AG09309 (cell line): ENCODE measurements at regions not wholly inside any gene's neighbourhood (a gene's known extent, or its start where the extent isn't known, plus 50 kb on each side); places are given as distances from the start of the nearest gene placed in this dataset.

Source experiments
- DNase-seq: peaks from one replicate; pipeline ENCODE4 v3.0.0-alpha.2; 2010; ENCODE audit warnings: low read depth
- H3K4me3 ChIP-seq: 2 replicates; pipeline ENCODE4 v1.5.1; 2011; ENCODE audit warnings: mild to moderate bottlenecking, low read depth, low read length, moderate library complexity; ENCODE audit not compliant: control insufficient read depth
- TF ChIP-seq, protein P1 (sequence below): IDR thresholded peaks from 2 replicates; pipeline ENCODE4 v1.5.1; 2011; ENCODE audit warnings: mild to moderate bottlenecking, low read depth, low read length, inconsistent platforms; ENCODE audit not compliant: insufficient read depth, control insufficient read depth; ENCODE audit errors: missing control alignments

DNA sequence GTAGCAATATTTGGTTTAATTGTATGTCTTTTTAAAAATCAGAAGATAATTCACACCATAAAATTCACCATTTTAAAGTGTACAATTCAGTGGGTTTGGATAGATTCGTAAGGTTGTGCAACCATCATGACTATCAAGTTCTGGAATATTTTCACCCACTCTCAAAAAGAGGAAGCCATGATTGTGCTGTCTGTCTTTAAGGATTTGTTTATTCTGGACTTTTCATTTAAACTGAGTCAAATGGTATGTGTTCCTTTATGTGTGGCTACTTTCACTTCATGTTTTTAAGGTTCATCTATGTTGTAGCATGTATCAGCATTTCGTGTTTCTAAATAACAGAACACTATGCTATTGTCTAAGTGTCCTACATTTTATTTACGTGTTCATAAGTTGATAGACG is 68.1 kb upstream of the CPHXL start:
- H3K4me3 ChIP-seq, result no peak overlapping the region
- TF ChIP-seq, protein P1, sequence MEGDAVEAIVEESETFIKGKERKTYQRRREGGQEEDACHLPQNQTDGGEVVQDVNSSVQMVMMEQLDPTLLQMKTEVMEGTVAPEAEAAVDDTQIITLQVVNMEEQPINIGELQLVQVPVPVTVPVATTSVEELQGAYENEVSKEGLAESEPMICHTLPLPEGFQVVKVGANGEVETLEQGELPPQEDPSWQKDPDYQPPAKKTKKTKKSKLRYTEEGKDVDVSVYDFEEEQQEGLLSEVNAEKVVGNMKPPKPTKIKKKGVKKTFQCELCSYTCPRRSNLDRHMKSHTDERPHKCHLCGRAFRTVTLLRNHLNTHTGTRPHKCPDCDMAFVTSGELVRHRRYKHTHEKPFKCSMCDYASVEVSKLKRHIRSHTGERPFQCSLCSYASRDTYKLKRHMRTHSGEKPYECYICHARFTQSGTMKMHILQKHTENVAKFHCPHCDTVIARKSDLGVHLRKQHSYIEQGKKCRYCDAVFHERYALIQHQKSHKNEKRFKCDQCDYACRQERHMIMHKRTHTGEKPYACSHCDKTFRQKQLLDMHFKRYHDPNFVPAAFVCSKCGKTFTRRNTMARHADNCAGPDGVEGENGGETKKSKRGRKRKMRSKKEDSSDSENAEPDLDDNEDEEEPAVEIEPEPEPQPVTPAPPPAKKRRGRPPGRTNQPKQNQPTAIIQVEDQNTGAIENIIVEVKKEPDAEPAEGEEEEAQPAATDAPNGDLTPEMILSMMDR, result no peak
- DNase-seq, result no peak

DNA sequence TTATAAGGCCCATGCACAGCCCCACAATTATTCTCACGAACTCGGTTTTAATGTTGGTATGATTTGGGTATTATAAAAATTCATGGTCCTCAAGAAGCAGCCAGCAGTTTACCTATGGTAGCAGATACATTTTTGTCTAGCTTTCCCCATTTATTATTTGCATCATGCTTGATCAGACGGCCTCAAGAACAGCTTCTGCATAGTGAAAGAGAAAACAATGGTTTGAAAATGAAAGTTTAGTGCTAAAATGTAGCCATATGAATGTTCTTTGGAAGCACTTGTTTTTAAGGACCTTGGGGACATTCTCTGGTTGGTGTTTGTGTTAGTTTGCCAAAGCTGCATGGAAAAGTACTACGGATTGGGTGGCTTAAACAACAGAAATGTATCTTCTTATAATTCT is 72.4 kb upstream of the CPHXL start:
- TF ChIP-seq, protein P1, result no peak
- no peak for DNase-seq
- H3K4me3 ChIP-seq, result no peak overlapping the region

DNA sequence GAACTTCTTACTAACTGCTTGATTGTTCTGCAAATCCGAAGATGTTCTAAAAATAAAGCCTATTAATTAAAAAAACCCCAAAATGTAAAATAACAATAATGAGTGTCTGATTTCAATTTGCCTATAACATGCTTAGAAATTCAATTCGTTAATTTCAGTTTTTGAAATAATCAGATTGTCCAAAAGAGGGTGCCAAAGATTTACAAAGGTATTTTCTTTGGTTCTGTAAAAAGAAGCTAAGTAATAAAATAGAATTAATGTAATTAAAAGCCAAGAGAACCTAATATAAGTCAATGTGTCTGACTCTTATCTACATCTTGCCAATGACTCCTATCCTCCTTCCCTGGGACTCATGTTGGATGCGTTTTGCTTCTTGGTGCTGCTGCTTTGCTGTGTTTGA is 75.0 kb upstream of the CPHXL start:
- H3K4me3 ChIP-seq, result no peak overlapping the region
- DNase-seq, result no peak
- TF ChIP-seq, protein P1, result no peak

DNA sequence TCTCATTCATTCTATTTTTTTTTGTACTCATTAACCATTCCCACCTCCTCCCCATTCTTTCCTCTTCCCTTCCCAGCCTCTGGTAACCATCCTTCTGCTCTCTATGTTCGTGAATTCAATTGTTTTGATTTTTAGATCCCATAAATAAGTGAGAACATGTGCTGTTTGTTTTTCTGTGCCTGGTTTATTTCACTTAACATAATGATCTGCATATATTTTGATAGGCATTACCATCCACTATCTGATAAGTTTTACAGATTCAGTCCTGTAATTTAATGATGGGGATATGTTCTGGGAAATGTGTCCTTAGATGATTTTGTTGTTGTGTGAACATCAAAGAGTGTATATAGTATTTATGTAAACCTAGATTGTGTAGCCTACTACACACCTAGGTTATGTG is 77.5 kb upstream of the CPHXL start:
- TF ChIP-seq, protein P1, result no peak
- H3K4me3 ChIP-seq, result no peak overlapping the region
- DNase-seq, result no peak

DNA sequence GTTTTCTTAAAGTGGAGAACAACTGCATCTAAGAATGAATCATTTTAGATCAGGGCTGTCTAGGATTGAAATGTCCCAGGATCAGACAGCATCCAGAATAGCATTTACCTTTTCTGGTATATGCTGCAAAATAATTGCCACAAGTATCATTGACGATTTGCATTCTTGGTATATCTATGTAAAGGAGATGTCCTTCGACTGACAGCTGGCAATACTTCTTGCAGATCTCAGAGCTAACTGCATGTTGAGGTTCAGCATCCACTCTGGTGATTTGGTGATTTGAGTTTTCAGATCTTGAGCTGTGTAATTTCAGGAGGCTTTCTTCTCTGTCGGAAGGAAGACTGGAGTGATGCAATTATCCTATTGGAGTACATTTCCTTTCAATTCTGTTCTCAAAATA is 78.1 kb upstream of the CPHXL start:
- H3K4me3 ChIP-seq, result no peak overlapping the region
- no peak for DNase-seq
- TF ChIP-seq, protein P1, result no peak

DNA sequence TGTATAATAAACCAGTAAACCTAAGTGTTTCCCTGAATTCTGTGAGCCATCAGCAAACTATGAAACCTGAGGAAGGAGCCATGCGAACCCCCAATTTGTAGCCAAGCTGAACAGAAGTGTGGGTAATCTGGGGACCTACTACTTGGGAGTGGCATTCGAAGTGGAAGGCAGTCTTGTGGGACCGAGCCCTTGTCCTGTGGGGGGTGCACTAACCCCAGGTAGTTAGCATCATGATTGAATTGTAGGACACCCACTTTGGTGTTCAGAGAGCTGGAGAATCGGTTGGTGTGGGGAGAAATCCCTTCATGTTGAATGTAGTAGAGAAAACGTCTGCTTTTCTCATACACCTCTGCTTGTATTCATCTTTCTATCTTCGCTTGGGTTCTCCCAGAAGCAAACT is 79.7 kb upstream of the CPHXL start:
- no peak overlapping the region for H3K4me3 ChIP-seq
- no peak for DNase-seq
- TF ChIP-seq, protein P1, result no peak

DNA sequence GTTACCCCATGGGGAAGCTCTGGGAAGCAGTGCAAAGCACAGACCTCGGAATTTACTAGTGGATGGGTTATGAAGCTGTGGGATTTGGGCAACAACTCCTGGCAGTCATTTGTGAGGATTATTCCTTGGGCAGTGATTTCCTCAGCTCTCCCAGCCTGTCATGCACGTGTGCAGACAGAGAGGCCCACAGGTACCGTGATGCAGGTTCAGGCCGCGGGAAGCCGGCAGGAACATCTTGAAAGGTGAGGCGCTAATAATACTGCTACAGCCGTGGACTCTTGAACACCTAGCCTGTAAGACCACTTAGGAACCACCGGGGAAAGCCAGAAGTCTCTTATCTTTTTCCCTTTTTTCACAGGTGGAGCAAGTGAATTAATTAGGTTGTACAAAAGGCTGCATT is 80.2 kb upstream of the CPHXL start:
- no peak overlapping the region for H3K4me3 ChIP-seq
- TF ChIP-seq, protein P1, result no peak
- DNase-seq, result no peak
